Thymus (tissue), 11 donors: ENCODE measurements at regions not wholly inside any gene's neighbourhood (a gene's known extent, or its start where the extent isn't known, plus 50 kb on each side); places are given as distances from the start of the nearest gene placed in this dataset.
A peak's percentile ranks its signal among the peaks of the same experiment; 100 is the strongest.

Experiments
- DNase-seq, 9 donors: peaks; one replicate each; pipeline ENCODE4 v3.0.0-alpha.2; 2013; ENCODE audit warnings: low spot score in 9 of 9, low read depth in 6 of 9, missing footprints in 1 of 9
- H3K27ac ChIP-seq, 2 donors: one replicate each; pipeline ENCODE4 v1.5.1; 2013; ENCODE audit warnings: control low read depth in 1 of 2, low read depth in 1 of 2, low read length in 1 of 2, mild to moderate bottlenecking in 1 of 2, moderate library complexity in 1 of 2
- H3K27me3 ChIP-seq, 2 donors: one replicate each; pipeline ENCODE4 v1.5.1; 2013; ENCODE audit warnings: low read length in 1 of 2; ENCODE audit not compliant: control insufficient read depth in 2 of 2, insufficient read depth in 1 of 2
- H3K36me3 ChIP-seq, 2 donors: one replicate each; pipeline ENCODE4 v1.5.1; 2013; ENCODE audit warnings: low read length in 1 of 2, mild to moderate bottlenecking in 1 of 2, moderate library complexity in 1 of 2; ENCODE audit not compliant: control insufficient read depth in 2 of 2, insufficient read depth in 2 of 2
- H3K4me1 ChIP-seq, 2 donors: one replicate each; pipeline ENCODE4 v1.5.1; 2013; ENCODE audit warnings: low read length in 2 of 2; ENCODE audit not compliant: control insufficient read depth in 2 of 2, insufficient read depth in 2 of 2
- H3K4me3 ChIP-seq, 2 donors: one replicate each; pipeline ENCODE4 v1.5.1; 2013; ENCODE audit warnings: low read length in 2 of 2, control low read depth in 1 of 2, mild to moderate bottlenecking in 1 of 2
- H3K9me3 ChIP-seq, 2 donors: one replicate each; pipeline ENCODE4 v1.5.1; 2013; ENCODE audit warnings: low read length in 1 of 2, mild to moderate bottlenecking in 1 of 2; ENCODE audit not compliant: control insufficient read depth in 2 of 2, insufficient read depth in 1 of 2
- WGBS: extraction: QIAGEN DNeasy Blood & Tissue Kit; methylation state at CpG from one replicate; pipeline ENCODE4 v1.1.7; 2013; 5-methylcytosine and 5-hydroxymethylcytosine counted together
- donor health status: healthy.

- Histone ChIP-seq H3K4me1 (peaks cover 0 to 7% of the 10 kb centered on the region in 2 donors), H3K27me3 (no peaks in the 10 kb centered on the region), H3K27ac (no peak overlapping the region), H3K9me3 (no peaks in the 10 kb centered on the region), H3K36me3 (no peaks in the 10 kb centered on the region), H3K4me3 (no peak overlapping the region)
- 84% methylated on average over 3 of the region's 3 CpGs for WGBS
- DNase-seq, result peak in 1 of 9 donors; percentile 41
Observed at GRCh38 chr1:232557502-232558191, 72.3 kb downstream of the SIPA1L2 start.

GRCh38 chr1:232557096-232557495 is 72.8 kb downstream of the SIPA1L2 start:
- Histone ChIP-seq H3K36me3 (no peaks in the 10 kb centered on the region), H3K9me3 (no peaks in the 10 kb centered on the region), H3K4me1 (peaks cover 0 to 7% of the 10 kb centered on the region in 2 donors), H3K27ac (no peak overlapping the region), H3K27me3 (no peaks in the 10 kb centered on the region), H3K4me3 (no peak overlapping the region)
- WGBS, result 97% methylated on average over 7 of the region's 7 CpGs
- DNase-seq, result no peak

- 97% methylated on average over 5 of the region's 5 CpGs for WGBS
- Histone ChIP-seq H3K36me3 (no peaks in the 10 kb centered on the region), H3K27me3 (no peaks in the 10 kb centered on the region), H3K9me3 (no peaks in the 10 kb centered on the region), H3K27ac (no peak overlapping the region), H3K4me1 (peaks cover 0 to 7% of the 10 kb centered on the region in 2 donors), H3K4me3 (no peak overlapping the region)
- no peak for DNase-seq
Observed at GRCh38 chr1:232556351-232556750, 73.6 kb downstream of the SIPA1L2 start.

DNA sequence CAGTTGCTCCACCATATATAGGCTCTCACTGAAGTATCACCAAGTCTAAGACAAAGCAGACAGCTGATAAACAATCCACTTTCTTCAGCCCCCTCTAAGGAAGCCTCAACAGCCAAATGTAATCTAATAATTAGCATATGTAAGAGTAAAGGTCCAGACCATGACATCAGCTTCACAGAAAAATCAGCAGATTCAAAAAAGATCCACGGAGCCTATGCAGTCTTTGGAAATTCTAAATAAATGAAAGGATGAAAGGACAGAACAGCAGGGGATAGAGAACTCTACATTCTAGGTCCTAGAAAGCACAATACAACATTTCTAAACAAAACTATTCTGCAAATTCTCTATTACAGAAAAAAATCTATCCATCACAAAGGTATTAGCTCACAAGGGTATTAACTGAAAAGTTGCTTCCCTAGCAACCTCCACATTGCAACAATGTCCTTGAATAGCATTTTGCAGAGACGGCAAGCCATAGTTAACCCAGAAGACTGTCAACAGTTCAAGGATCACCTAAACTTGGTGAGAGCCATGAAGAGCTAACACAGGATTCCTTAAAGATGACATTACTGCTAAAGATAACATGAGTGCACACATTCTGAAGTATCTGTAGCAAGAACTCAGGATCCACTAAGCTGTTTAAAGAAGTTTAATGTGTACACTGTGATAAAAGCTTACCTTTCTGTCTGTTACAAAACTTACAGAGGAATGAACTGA is 74.3 kb downstream of the SIPA1L2 start:
- DNase-seq, result no peak
- Histone ChIP-seq H3K9me3 (no peaks in the 10 kb centered on the region), H3K4me3 (no peak overlapping the region), H3K27me3 (no peaks in the 10 kb centered on the region), H3K4me1 (peaks cover 0 to 7% of the 10 kb centered on the region in 2 donors), H3K36me3 (no peaks in the 10 kb centered on the region), H3K27ac (no peak overlapping the region)
- 94% methylated on average over 2 of the region's 2 CpGs for WGBS

DNA sequence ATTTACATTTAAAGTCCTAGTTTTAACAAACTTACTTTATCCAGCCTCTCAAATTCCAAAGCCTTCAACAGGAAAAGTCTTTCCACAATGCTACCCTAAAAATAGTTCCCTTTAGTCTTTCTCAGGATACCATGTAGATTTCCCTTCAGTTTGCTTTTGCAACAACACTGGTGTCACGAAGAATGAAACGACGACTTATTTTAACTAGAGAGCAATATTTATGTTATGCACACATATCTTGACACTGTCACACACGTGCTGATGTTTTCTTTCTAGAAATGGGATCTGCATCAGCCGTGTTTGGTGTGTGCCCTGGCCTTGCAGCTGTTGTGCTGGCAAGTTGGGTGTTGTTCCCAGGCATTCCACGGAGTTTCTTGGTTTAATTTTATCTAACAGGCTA is 75.5 kb downstream of the SIPA1L2 start:
- H3K9me3 ChIP-seq, result no peaks in the 10 kb centered on the region
- peaks cover 0 to 7% of the 10 kb centered on the region in 2 donors for H3K4me1 ChIP-seq
- H3K27me3 ChIP-seq, result no peaks in the 10 kb centered on the region
- DNase-seq, result no peak
- 92% methylated on average over 6 of the region's 6 CpGs for WGBS
- no peak overlapping the region for H3K4me3 ChIP-seq
- no peak overlapping the region for H3K27ac ChIP-seq
- no peaks in the 10 kb centered on the region for H3K36me3 ChIP-seq

DNA sequence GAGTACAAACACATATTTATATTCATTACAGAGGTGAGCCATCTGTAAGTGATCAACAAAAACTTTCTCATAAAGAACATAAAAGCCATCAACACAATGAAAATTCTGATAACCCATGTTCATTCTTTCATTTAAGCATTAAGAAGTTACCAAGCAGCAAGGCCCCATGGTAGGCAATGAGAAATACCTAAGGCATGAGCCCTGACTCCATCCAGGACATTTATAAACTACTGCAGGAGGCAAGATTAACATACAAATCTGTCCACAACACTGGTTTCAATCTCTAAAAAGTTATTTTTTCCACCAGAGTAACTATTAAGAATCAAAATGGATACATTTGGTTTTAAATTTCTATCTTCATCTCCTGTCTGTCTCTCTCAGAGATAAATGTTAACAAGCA is 76.1 kb downstream of the SIPA1L2 start:
- no peaks in the 10 kb centered on the region for H3K27me3 ChIP-seq
- no peaks in the 10 kb centered on the region for H3K9me3 ChIP-seq
- no peak for DNase-seq
- no peak overlapping the region for H3K4me3 ChIP-seq
- H3K36me3 ChIP-seq, result no peaks in the 10 kb centered on the region
- no peak overlapping the region for H3K27ac ChIP-seq
- H3K4me1 ChIP-seq, result peaks cover 0 to 3% of the 10 kb centered on the region in 2 donors

DNA sequence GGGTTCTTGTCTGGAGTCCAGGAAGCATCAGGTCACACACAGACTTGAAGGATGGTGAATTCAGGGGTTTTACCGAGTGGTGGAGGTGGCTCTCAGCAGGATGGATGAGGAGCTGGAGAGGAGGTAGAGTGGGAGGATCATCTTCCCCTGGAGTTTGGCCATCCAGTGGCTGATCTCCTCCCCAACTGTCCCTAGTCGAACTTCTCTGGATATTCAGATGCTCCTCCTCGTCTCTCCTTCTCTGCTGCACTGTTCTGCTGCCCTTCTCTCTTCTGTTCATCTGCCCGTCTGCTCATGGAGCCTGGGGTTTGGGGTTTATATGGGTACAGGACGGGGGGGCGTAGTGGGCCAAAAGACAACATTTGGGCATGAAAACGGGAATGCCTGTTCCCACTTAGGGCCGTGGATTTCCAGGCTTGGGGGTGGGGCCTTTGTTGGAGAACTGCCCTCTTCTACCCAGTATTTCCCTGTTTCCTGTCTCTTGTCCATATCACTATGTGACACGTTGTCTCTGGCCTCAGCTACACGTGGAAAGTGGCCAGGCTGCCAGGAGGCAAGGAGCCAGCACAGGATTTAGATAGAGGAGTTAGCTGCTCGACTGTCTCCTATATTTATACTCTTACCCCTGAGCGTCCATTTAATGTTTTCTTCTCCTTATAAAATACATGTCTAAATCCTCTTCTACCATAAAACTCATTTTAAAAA is 76.7 kb downstream of the SIPA1L2 start:
- DNase-seq, result no peak
- H3K4me1 ChIP-seq, result peaks cover 0 to 2% of the 10 kb centered on the region in 2 donors

DNA sequence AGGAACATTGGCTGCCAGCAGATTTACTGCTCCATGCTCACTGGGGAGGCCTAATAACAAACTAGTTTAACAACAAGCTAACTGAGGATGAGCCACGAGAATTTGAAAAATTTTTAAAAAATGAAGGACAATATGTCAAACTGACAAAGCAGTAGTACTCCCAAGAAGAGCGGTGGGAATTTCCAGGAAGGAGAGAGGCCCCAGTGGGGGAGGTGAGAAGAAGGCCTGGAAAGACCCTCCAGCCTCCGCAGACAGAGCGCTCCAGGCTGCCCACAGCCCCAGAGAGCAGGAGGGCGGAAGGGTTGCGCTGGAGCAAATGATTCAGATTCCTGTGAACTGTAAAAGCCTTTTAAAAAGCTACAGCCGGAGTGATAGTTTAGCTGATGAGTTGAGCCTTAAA is 78.5 kb downstream of the SIPA1L2 start:
- no peak for DNase-seq
- no peaks in the 10 kb centered on the region for H3K36me3 ChIP-seq
- no peaks in the 10 kb centered on the region for H3K4me1 ChIP-seq
- no peaks in the 10 kb centered on the region for H3K9me3 ChIP-seq
- WGBS, result 95% methylated on average over 7 of the region's 7 CpGs
- no peak overlapping the region for H3K27ac ChIP-seq
- no peaks in the 10 kb centered on the region for H3K27me3 ChIP-seq
- no peak overlapping the region for H3K4me3 ChIP-seq

More for the DNA sequence above, 76.7 kb downstream of the SIPA1L2 start:
- Histone ChIP-seq H3K9me3 (no peaks in the 10 kb centered on the region), H3K27me3 (no peaks in the 10 kb centered on the region), H3K4me3 (no peak overlapping the region), H3K27ac (no peak overlapping the region), H3K36me3 (no peaks in the 10 kb centered on the region)
- 89% methylated on average over 12 of the region's 12 CpGs for WGBS

GRCh38 chr1:232550007-232550406 is 79.9 kb downstream of the SIPA1L2 start:
- Histone ChIP-seq H3K9me3 (no peaks in the 10 kb centered on the region), H3K36me3 (no peaks in the 10 kb centered on the region), H3K4me1 (no peaks in the 10 kb centered on the region), H3K4me3 (no peak overlapping the region), H3K27me3 (no peaks in the 10 kb centered on the region), H3K27ac (no peak overlapping the region)
- WGBS, result 96% methylated on average over 2 of the region's 2 CpGs
- no peak for DNase-seq
